Fibroblast of peridontal ligament (primary cell): ENCODE measurements at regions not wholly inside any gene's neighbourhood (a gene's known extent, or its start where the extent isn't known, plus 50 kb on each side); places are given as distances from the start of the nearest gene placed in this dataset.
"Not testable (repeated sequence)": the region's sequence is repeated elsewhere in the genome, so short reads cannot be mapped to it uniquely, and the experiment has no call there.

Source experiments
- DNase-seq: peaks from one replicate; pipeline ENCODE4 v3.0.0-alpha.2; 2010; ENCODE audit errors: extremely low read depth

DNA sequence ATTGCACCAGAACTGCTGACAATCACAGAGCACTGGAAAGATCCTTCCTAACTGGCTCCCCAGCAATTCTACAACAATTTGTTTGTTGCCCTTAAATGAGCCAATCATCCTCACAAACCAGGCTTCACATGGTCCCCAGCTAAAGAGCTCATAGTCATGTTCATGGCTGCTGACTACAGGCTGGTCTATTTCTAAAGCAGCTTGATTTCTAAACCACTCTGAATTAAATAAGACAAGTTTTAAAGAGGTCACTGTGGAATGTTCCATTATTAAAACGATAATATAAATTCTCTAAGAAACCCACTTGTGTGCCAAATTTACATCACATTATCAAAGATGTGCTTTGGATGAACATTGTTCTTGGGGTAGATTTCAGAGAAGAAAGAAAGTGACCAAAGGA is 110.7 kb downstream of the COPS8 start:
- peak; percentile 27 for DNase-seq

DNA sequence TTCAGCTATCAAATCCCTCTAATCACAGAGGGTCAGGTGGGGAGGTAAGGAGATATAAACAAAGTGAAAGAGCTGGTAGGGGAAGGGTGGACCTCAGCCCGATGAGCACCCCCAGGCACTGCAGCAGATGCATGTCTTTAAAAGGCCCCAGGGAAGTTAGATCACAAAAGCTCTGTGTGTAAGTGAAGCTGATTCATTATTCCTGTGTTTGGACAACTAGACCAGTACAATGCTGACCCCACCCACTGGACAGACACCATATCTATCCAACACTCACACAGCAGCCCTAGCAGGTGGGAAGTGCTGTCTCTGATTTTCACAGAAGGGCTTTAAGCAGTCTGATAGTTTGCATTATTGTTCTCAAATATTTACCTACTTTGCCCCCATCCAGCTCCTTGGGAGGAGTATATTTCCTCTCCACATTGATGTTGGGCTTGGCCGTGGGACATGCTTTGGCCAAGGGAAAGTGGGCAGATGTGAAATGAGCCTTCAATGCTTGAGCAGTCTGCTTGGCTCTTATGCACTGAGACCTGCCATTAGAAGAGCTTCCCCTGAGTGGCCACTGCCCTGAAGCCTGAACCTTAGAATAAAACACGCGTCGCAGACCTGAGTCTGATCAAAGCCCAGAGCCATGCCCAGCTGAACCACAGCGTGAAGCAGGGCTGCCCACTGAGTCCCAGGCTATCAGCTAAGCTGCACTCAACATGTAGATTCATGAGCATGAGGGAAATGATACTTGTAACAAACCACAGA is 111.4 kb downstream of the COPS8 start:
- peak; percentile 68 for DNase-seq

DNA sequence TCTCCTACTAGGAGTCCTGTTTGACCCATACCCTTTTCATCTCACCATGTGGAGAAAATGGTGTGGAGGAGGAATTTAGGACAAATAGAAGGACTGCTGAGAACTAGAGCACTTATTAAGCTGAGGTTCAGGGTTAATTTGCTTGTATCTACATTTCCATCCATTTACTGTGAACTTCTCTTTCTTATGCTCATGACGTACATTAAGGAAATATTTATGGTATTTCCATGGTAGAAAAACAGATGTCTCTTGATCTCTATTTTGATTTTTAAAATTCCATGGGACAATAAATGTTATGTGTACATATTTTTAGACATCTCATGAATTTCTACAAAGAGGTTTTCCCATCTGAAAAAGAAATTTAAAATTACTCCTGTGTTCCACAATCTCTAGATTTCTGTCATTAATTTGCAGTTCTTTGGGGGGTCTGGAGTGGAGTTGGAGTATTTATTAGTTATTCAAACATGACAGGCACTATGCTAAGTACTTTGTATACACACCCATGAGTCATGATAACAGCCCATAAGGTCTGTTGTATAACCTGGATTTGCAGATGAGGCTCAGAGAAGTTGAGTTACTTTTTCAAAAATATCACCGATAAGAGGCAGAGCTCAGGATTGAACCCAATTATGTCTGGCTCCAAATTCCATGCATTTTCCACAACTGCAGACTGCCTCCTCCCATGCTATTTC is 112.6 kb downstream of the COPS8 start:
- peak; percentile 69 for DNase-seq

DNA sequence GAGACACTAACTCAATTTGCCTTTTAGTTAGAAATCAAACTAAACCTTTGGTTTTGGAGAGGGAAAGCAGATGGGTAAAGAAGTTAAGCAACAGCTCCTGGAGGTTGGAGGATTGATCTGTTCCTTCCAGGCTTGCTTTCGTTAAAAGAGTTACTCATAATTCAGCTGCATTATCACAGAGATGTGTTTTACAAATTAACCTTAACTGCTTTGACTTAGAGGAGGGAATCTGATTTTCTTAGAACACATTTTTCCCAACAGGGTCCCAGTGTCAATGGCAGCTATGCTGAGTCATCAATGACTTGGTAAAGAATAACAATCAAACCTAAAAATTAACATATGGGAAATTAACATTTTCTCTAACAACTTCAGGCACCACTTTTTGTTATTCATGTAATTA is 113.4 kb downstream of the COPS8 start:
- peak; percentile 62 for DNase-seq

DNA sequence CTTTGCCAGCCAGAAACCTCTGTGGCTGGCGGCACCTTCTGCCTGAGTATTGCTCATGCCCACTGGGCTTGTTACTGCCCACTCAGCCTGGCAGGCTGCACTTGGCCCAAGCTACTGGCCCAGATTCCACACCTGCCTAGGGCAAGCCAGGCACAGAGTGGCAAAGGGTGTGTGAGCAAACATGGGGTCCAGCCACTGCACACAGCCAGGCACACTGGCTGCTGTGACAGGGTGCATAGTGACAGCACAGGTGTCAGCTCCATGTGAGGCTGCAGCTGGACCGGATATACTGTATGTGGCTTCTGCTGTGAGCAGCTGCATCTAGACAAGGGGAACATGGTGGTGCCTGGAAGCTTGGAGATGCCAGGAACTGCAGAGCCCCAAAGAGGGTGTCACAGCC is 113.9 kb downstream of the COPS8 start:
- DNase-seq: no peak

DNA sequence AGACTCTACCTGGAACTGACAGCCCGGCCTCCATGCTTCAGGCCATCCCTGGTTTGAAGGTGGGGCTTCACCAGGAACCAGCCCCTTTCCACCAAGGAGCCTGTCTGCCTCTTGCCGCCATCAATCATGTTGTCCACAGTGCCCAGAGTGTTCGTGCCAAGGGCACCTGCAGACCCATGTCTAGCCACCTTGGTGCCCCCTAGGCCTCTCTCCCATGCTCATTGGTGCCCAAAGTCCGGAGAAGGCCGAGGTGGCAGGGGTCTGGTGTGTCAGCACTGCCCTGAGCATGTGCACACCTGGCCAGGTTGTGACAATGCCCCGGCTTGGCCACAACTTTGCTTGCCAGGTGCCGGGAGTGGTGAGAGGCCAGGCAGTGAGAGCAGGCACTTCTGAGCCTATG is 114.8 kb downstream of the COPS8 start:
- DNase-seq: no peak

DNA sequence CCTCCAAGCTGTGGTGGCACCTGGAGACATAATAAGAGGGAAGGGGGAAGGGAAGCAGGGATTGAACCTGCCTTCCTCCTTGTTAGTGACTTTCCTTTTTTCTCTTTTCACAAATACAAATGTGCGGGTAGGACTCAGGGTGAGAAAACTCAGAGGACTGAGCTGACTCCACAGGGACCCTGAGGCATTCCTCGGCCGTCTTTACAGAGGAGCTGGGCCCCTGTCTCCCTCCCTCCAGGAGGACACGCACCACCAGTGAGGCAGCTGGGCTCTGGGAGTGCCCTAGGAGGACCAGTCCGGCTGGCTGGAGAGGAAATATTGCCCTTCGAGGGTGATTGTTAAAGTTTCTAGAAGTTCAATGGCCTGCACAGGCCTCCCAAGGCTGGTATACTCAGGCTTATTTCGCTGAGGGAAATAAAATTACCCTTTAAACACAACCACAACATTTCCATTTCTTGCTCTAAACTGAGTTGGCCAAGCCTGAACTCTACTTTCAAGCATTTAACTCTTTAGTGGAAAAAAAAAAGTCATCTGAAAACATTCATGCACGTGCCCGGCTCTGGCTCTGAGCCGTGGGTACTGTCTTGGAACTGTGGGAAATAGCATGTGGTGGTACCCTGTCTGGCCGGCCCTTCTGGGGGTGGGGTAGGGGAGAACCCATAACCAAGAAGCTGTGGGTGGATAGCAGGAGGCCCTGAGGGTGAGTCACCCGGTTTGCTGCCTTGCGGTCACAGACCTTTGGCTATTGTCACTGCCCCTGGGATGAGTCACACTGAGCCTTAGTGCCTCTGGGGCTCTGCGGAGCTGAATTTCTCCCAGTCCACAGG is 116.0 kb downstream of the COPS8 start:
- DNase-seq: peak; percentile 88

DNA sequence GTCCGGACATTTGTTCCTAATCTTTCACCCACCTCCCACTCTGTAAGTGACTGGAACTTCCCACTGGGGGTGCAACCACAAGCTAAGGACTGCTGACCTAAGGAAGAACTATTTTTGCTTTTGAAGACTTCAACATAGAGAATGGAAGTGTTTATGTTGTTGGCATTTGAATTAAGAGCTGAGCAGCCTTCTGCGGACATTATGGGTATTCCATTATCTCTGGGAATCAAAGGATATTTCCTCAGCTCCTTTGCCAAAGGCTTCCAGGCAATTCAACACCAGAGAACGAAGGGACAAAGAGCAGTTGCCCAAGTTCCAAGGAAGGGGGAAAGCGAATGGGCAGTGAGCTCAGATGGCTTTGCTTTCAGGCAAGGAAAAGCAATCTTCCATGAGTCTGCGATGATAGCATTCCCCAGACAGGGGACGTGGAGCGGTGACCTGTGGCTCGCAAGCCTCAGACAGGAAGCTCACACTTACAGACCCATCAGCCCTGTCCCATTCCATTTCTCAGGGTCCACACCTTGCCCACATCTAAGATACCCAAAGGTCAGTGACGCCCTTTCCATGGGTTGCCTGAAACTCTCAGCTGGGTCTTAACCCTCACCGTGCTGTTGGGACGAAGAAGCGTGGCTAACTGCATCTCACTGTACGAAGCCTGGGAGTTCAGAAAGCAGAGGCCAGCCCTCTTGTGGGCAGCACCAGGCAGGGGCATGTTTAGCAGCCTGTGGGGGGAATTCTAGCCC is 116.8 kb downstream of the COPS8 start:
- DNase-seq: no peak

DNA sequence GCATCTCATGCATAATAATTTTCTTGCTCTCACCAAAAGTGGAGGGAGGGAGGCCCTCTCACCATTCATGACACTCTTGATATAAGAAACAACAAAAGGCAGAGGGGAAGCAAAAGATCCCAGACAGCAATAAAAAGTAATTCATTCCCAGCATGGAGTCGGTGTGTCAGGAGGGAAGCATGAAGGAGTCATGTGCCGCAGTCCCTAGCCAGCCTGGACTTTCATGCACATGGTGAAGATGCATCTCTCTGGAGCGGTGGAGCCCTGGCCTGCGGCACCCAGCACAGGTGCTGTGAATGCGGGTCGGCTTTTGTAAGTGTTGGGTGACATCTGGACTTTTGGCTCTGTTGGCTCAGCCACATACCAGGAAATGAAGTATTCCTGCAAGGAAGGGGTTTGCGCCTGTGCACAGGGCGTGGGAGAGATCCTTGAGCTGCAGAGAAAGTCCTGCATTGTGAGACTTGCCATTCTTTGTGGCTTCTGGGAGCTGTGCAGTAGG is 119.4 kb downstream of the COPS8 start:
- no peak for DNase-seq

DNA sequence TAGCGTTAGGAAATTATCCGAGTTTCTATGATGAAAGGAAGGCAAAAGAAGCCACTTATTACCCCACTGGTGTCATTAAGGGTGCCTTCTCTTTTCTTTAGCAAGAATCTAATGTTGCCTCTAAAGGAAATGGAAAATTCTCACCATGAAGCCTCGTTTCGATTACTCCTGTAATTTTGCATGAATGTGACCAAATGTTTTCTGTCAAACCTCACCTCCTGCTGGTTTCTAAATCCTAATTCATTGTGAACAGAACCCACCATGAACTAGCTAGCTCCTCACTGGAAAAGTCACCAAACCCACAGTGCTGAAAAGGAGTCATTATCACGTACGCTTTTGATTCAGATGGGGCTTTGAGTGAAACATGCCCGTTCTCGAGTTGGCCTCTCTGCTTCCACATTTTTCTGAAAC is 119.9 kb downstream of the COPS8 start:
- DNase-seq: no peak

DNA sequence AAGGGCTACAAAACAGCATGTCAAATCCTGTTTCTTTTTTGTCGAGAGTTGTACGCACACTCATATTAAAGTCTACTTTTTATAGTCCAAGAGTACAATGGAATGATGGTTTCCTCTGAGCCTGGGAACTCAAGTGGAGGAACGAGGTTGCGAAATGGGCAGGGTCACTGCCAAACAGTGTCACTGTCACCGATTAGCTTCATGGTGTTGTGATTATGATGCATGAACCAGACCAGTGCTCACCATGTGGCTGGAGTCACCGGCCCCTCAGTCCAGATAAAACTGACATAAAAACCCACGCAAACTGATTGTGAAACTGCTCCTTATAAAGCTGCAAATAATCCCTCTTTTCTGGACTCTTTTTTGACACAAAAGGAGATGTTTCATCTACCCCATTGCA is 122.0 kb downstream of the COPS8 start:
- peak; percentile 68 for DNase-seq

DNA sequence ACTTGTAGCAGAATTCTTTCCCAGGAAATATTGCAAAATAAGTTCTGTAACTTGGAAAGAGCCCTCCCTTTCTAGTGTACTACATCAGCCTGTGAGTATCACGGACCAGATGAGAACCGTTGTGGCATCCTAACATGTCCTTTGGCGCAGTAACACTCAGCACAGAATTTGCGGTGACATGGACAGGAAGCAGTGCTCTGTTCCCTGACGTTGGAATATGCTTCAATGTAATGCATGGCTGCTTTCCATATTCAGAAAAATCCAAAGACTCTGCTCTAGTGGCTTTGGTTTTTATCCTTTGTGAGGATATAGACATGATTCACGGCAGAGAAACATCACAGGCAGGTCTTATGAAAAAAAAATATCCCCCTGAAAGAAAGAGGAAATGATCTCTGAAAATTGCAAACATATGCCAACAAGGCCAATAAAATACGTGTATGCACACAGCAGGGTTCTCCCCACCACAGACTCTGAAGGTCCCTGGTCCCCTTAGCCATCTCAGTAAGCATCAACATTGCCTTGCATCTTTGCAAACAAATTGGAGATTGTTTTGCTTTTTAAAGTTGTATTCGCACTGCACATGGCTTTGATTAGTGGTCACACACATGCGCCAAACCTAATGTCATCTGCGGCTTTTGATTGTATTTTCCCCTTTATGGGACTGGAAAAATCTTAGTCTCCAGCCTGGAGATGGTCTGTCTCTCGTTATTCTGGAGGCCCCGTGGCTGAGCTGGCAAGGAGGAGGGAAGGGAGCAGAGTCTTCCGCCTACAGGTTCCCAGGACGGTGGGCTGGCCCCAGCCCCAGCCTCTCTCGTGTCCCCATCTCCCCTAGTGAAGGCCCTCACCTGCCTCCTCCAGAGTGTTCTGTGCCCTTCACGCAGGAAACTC is 122.9 kb downstream of the COPS8 start:
- DNase-seq: peak; percentile 99

DNA sequence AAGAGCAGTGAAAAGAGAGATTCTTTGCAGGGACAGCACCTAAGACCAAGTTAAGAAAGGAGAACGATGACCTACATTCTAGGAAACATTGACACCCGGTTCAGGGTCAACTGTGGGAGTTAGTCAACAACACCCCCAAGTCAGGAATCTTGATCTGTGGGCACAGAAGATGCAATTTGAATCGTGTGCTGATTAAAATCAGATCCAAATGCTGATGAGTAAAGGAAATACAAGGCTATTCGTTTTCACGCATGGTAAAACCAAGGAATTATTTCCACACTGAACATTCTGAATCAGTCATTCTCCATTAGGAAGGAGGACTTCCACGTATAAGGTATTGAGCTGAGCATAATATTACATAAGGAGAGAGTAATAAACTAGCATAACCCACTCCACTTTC is 124.2 kb downstream of the COPS8 start:
- peak; percentile 78 for DNase-seq

DNA sequence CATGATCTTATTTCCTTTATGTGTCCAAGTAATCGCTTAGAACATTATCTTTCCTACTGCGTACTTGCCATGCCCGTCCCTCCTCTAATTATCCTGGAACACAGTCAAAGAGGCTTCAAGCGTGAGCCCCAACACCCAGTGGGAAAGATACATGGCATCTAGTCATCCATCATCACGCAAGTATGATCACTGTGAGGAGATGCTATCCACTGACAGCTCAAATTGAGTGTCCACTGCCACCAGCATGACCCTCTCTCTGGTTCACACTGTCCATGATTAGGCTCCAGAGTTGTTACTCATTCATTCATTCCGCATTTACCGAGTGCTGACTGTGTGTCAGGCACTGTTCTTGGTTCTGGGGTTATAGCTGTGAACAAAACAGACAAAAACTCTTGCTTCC is 124.6 kb downstream of the COPS8 start:
- no peak for DNase-seq

DNA sequence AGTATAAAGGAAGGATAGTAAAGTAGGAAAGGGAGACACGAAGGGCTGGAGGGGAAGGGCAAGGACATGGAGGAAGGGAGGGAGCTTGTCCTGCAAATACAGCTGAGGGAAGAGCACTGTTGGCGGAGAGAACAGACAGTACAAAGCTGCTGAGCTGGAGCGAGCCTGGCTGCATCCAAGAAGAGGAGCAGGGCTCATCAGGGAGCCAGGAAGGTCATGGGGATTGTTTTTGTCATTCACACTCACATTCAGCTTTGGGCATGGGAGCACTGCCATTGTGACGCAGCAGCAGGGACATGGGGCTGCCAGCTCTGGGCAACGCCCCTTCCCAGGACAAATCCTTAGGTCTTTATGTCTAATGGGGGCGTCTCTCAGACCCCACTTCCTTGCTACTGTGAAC is 125.1 kb downstream of the COPS8 start:
- no peak for DNase-seq

DNA sequence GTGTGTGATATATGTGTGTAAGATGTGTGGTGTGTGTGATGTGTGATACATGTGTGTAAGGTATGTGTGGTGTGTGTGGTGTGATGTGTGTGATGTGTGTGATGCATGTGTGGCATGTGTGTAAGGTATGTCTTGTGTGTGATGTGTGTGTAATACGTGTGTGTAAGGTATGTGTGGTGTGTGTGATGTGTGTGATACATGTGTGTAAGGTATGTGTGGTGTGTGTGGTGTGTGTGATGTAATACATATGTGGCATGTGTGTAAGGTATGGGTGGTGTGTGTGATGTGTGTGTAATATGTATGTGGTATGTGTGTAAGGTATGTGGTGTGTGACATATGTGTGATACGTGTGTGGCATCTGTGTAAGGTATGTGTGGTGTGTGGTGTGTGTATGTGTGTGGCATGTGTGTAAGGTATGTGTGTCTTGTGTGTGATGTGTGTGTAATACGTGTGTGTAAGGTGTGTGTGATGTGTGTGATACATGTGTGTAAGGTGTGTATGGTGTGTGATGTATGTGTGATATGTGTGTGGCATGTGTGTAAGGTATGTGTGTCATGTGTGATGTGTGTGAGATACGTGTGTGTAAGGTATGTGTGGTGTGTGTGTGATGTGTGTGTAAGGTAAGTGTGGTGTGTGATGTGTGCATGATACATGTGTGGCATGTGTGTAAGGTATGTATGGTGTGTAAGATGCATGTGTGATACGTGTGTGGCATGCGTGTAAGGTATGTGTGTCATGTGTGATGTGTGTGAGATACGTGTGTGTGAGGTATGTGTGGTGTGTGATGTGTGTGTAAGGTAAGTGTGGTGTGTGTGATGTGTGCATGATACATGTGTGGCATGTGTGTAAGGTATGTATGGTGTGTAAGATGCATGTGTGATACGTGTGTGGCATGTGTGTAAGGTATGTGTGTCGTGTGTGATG is 126.9 kb downstream of the COPS8 start:
- not testable (repeated sequence) for DNase-seq

DNA sequence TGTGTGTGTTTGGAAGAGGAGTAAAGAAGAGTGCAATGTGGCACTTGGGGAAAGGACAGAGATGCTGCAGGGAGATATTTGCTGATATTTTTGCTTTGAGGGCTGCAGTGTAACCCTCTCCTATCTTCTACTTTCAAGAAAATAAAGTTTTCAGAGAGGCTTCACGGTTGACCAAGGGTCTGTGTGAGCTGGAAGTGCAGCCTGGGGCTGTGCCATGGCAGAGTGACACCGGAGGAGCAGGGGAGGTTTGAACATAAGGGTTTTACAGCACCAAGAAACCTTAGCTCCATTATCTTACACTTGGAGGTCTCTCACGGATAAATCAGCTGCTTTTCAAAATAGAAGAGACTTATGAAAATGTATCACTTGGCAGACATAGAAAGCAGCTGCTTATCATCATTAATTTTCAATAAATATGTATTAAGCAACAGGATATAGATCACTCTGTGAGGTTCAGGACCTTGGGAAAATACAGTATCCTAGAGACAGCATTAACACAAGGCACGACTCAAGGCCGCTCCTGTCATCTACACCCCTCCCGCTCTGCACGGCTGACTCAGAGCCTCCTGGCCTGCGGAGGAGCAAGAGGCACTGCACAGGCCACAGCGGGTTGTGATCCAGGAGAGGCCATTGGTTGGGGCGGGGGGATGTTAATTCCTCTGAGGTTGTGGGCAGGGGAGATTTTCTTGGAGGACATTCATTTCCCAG is 127.8 kb downstream of the COPS8 start:
- peak; percentile 62 for DNase-seq

DNA sequence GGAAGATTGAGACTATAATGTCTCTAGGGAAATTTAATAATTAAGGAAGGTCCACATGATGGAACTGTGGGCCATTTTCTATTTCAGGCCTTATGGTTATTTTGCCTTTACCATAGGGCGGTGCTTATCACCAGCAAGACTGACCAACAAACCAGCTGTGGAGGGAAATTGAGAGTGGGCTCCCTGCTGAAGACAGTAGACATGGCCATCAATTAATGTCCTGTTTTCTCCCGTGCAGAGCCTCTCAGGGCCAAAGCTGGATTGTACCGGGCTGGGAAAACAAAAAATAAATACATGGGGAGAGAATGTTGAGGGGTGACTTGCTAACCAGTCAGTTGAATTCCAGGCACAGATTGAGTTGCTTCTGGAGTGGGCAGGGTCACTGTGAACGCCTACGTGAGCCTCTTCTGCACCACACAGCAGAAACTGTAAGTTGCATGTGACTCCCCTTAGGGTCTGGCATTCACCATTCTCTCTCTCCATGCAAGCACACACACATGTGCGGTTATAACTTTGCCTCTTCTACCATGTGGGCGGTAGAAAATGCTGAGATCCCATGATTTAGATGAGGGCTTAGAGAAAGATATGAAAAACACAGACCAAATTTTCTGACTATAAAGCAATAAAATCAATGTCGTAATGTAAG is 128.5 kb downstream of the COPS8 start:
- DNase-seq: no peak
